ENCODE measurements at regions not wholly inside any gene's neighbourhood (a gene's known extent, or its start where the extent isn't known, plus 50 kb on each side); places are given as distances from the start of the nearest gene placed in this dataset.

DNA sequence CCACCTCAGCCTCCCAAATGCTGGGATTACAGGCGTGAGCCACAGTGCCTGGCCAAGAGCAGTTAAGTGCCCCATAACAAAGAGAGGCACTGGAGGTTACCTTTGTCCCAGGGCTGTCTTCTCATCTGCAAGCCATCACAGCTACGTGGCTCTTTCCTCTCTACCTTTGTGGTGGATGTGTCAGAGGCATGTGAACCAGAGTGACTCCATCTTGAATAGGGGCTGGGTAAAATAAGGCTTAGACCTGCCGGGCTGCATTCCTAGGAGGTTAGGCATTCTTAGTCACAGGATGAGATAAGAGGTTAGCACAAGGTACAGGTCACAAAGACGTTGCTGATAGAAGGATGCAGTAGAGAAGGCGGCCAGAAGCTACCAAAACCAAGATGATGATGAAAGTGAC lies 59.4 kb upstream of the POU2F1 start:
- no peak overlapping the region for H3K4me3 ChIP-seq (replicated peaks; ENCODE audit: insufficient read depth, low read length)
- no peak for DNase-seq (ENCODE audit: low read depth in 1 of 2, low spot score in 1 of 2)
- no peaks in the 10 kb centered on the region for H3K27me3 ChIP-seq (ENCODE audit: insufficient read depth, poor library complexity, severe bottlenecking)
- TF ChIP-seq GABPA (IDR thresholded peaks at IDR 0.05; ENCODE audit: low read depth), result no peak
- TF ChIP-seq, protein P1, sequence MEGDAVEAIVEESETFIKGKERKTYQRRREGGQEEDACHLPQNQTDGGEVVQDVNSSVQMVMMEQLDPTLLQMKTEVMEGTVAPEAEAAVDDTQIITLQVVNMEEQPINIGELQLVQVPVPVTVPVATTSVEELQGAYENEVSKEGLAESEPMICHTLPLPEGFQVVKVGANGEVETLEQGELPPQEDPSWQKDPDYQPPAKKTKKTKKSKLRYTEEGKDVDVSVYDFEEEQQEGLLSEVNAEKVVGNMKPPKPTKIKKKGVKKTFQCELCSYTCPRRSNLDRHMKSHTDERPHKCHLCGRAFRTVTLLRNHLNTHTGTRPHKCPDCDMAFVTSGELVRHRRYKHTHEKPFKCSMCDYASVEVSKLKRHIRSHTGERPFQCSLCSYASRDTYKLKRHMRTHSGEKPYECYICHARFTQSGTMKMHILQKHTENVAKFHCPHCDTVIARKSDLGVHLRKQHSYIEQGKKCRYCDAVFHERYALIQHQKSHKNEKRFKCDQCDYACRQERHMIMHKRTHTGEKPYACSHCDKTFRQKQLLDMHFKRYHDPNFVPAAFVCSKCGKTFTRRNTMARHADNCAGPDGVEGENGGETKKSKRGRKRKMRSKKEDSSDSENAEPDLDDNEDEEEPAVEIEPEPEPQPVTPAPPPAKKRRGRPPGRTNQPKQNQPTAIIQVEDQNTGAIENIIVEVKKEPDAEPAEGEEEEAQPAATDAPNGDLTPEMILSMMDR (IDR thresholded peaks at IDR 0.05; ENCODE audit: insufficient read depth, low read length), result no peak
- no peak for TF ChIP-seq SPI1 (IDR thresholded peaks at IDR 0.05; ENCODE audit: borderline replicate concordance, low read depth)
- TF ChIP-seq, protein P2, sequence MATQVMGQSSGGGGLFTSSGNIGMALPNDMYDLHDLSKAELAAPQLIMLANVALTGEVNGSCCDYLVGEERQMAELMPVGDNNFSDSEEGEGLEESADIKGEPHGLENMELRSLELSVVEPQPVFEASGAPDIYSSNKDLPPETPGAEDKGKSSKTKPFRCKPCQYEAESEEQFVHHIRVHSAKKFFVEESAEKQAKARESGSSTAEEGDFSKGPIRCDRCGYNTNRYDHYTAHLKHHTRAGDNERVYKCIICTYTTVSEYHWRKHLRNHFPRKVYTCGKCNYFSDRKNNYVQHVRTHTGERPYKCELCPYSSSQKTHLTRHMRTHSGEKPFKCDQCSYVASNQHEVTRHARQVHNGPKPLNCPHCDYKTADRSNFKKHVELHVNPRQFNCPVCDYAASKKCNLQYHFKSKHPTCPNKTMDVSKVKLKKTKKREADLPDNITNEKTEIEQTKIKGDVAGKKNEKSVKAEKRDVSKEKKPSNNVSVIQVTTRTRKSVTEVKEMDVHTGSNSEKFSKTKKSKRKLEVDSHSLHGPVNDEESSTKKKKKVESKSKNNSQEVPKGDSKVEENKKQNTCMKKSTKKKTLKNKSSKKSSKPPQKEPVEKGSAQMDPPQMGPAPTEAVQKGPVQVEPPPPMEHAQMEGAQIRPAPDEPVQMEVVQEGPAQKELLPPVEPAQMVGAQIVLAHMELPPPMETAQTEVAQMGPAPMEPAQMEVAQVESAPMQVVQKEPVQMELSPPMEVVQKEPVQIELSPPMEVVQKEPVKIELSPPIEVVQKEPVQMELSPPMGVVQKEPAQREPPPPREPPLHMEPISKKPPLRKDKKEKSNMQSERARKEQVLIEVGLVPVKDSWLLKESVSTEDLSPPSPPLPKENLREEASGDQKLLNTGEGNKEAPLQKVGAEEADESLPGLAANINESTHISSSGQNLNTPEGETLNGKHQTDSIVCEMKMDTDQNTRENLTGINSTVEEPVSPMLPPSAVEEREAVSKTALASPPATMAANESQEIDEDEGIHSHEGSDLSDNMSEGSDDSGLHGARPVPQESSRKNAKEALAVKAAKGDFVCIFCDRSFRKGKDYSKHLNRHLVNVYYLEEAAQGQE (IDR thresholded peaks at IDR 0.05; ENCODE audit: insufficient replicate concordance, low read depth), result no peak
- TF ChIP-seq POLR2AphosphoS5 (IDR thresholded peaks at IDR 0.05; ENCODE audit: low read depth), result no peak
- H3K27ac ChIP-seq (replicated peaks), result no peak overlapping the region

DNA sequence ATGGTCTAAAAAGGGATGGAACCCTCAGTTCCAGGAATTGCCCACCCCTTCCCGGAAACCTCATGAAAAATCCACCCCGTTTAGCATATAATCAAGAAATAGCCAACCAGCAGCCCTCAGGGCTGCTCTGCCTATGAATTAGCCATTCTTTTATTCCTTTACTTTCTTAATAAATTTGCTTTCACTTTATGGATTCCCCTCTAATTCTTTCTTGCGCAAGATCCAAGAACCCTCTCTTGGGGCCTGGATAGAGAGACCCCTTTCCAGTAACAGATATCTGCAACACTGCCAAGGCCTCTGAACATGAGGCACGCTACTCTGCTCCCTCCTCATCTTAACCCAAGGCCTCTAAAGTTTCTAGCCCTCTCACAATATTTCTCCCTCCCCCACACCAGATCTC lies 58.9 kb upstream of the POU2F1 start:
- DNase-seq (ENCODE audit: low read depth in 1 of 2, low spot score in 1 of 2), result no peak
- Histone ChIP-seq H3K27me3 (ENCODE audit: insufficient read depth, poor library complexity, severe bottlenecking) (no peaks in the 10 kb centered on the region), H3K27ac (replicated peaks) (no peak overlapping the region), H3K4me3 (replicated peaks; ENCODE audit: insufficient read depth, low read length) (no peak overlapping the region)
- TF ChIP-seq GABPA (IDR thresholded peaks at IDR 0.05; ENCODE audit: low read depth) (no peak), SPI1 (IDR thresholded peaks at IDR 0.05; ENCODE audit: borderline replicate concordance, low read depth) (no peak), POLR2AphosphoS5 (IDR thresholded peaks at IDR 0.05; ENCODE audit: low read depth) (no peak)
- TF ChIP-seq, protein P2 (IDR thresholded peaks at IDR 0.05; ENCODE audit: insufficient replicate concordance, low read depth), result no peak
- TF ChIP-seq, protein P1 (IDR thresholded peaks at IDR 0.05; ENCODE audit: insufficient read depth, low read length), result no peak

DNA sequence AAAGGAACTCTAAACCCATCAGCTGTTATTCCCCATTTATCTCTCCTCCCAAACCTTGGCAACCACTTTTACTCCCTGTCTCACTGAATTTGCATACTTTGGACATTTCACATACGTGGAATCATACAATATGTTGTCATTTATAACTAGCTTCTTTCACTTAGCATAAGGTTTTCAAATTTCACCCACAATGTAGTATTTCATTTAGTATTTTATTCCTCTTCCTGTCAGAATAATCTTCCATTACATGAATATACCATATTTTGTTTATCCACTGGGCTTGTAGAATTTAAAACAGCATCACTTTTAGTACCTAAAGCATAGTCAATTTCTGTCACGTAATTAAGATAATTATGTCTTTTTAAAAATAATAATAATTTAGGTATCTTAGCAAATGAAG lies 55.5 kb upstream of the POU2F1 start:
- no peaks in the 10 kb centered on the region for H3K27me3 ChIP-seq (ENCODE audit: insufficient read depth, poor library complexity, severe bottlenecking)
- no peak overlapping the region for H3K27ac ChIP-seq (replicated peaks)
- TF ChIP-seq, protein P1 (IDR thresholded peaks at IDR 0.05; ENCODE audit: insufficient read depth, low read length), result no peak
- no peak for TF ChIP-seq POLR2AphosphoS5 (IDR thresholded peaks at IDR 0.05; ENCODE audit: low read depth)
- TF ChIP-seq GABPA (IDR thresholded peaks at IDR 0.05; ENCODE audit: low read depth), result no peak
- TF ChIP-seq SPI1 (IDR thresholded peaks at IDR 0.05; ENCODE audit: borderline replicate concordance, low read depth), result no peak
- TF ChIP-seq, protein P2 (IDR thresholded peaks at IDR 0.05; ENCODE audit: insufficient replicate concordance, low read depth), result no peak

More for the DNA sequence above, 55.5 kb upstream of the POU2F1 start:
- no peak overlapping the region for H3K4me3 ChIP-seq (replicated peaks; ENCODE audit: insufficient read depth, low read length)
- no peak for DNase-seq (ENCODE audit: low read depth in 1 of 2, low spot score in 1 of 2)
